Small intestine (tissue), 7 donors: ENCODE measurements at regions not wholly inside any gene's neighbourhood (a gene's known extent, or its start where the extent isn't known, plus 50 kb on each side); places are given as distances from the start of the nearest gene placed in this dataset.

Experiments
- DNase-seq, 2 donors: peaks; one replicate each; pipeline versions ENCODE4 v3.0.0 to v3.0.0-alpha.2; 2013
- FAIRE-seq: peaks from 2 replicates; lab custom pipeline; 2012; peaks lifted over from hg19 to GRCh38; lab: Jason Lieb, UNC
- H3K27ac ChIP-seq, 3 donors: one replicate each; pipeline ENCODE4 v1.5.1; 2013; ENCODE audit warnings: low read length in 2 of 3, mild to moderate bottlenecking in 2 of 3, control low read depth in 1 of 3, inconsistent platforms in 1 of 3, low read depth in 1 of 3, moderate library complexity in 1 of 3
- H3K27me3 ChIP-seq, 3 donors: one replicate each; pipeline ENCODE4 v1.6.1; 2013; ENCODE audit warnings: low read length in 3 of 3, inconsistent platforms in 1 of 3; ENCODE audit not compliant: control insufficient read depth in 3 of 3, insufficient read depth in 3 of 3
- H3K36me3 ChIP-seq, 3 donors: one replicate each; pipeline ENCODE4 v1.6.1; 2013; ENCODE audit warnings: low read length in 3 of 3, inconsistent platforms in 1 of 3, low read depth in 1 of 3, mild to moderate bottlenecking in 1 of 3, moderate library complexity in 1 of 3; ENCODE audit not compliant: control insufficient read depth in 3 of 3, insufficient read depth in 2 of 3
- H3K4me1 ChIP-seq, 3 donors: one replicate each; pipeline ENCODE4 v1.6.1; 2013; ENCODE audit warnings: low read length in 2 of 3, inconsistent platforms in 1 of 3, low read depth in 1 of 3, mild to moderate bottlenecking in 1 of 3, moderate library complexity in 1 of 3; ENCODE audit not compliant: control insufficient read depth in 3 of 3, insufficient read depth in 2 of 3
- H3K4me3 ChIP-seq, 3 donors: one replicate each; pipeline ENCODE4 v1.5.1; 2013; ENCODE audit warnings: low read length in 3 of 3, control low read depth in 1 of 3, inconsistent platforms in 1 of 3, low read depth in 1 of 3, mild to moderate bottlenecking in 1 of 3, moderate library complexity in 1 of 3
- H3K9me3 ChIP-seq, 2 donors: one replicate each; pipeline ENCODE4 v1.6.1; 2013; ENCODE audit warnings: low read depth in 1 of 2, low read length in 1 of 2; ENCODE audit not compliant: control insufficient read depth in 2 of 2, insufficient read depth in 1 of 2
- WGBS, 3 donors: extraction: QIAGEN DNeasy Blood & Tissue Kit; methylation state at CpG; one replicate each; pipeline ENCODE4 v1.1.7; 2013; 5-methylcytosine and 5-hydroxymethylcytosine counted together
- donor health status: healthy with polysubstance abuse.
- donor health status: control.
- donor health status: control.
- donor health status: Bipolar disorder and iron deficiency.
- donor health status: healthy.

DNA sequence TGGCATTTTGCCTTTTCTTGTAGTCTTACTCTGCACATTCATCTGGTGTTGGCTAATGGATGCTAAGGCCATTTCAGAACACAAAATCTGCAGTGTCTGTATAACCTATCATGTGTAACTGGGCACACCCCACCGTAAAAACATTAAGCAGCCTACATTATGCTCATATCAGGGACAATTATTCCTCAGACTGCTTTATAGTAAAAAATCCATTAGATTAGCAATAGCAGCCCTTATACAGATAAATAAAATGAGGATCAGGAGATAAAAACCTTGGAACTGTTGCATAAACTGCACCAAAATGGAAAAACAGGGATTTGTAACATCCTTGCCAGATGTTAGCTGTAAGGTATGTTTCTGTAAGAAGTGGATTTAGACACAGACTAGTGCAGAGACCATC, 288.8 kb downstream of the HS3ST1 start:
- no peaks in the 10 kb centered on the region for H3K36me3 ChIP-seq
- H3K27me3 ChIP-seq = no peaks in the 10 kb centered on the region
- no peak overlapping the region for H3K4me3 ChIP-seq
- DNase-seq (no peak), FAIRE-seq (no peak)
- WGBS, 3 donors = 10 to 75% (median 19%) methylated on average over 1 of the region's 1 CpG
- no peak overlapping the region for H3K27ac ChIP-seq
- H3K9me3 ChIP-seq = no peaks in the 10 kb centered on the region
- H3K4me1 ChIP-seq = no peaks in the 10 kb centered on the region

DNA sequence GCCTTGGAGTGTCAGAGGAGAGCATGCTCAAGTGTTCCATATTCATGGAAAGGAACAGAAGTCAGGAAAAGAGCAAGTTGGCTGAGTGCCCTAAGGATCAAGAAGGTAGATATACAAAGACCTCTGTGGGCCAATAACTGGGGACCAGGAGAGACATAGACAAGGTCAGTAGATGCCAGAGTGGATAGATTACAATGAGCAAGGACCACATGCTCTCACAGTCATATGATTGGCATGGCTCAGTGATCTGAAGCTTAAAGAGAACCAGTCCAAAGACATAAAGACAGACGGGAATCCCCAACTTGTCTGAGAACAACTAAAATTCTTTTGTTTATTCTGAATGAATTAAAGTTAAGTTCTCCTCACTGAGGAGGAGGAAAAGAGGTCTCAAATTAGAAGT, 289.7 kb downstream of the HS3ST1 start:
- WGBS, 3 donors = 50 to 88% (median 81%) methylated on average over 1 of the region's 1 CpG
- Histone ChIP-seq H3K27ac (no peak overlapping the region), H3K4me3 (no peak overlapping the region), H3K27me3 (no peaks in the 10 kb centered on the region), H3K9me3 (no peaks in the 10 kb centered on the region), H3K4me1 (no peaks in the 10 kb centered on the region), H3K36me3 (no peaks in the 10 kb centered on the region)
- DNase-seq (no peak), FAIRE-seq (no peak)

DNA sequence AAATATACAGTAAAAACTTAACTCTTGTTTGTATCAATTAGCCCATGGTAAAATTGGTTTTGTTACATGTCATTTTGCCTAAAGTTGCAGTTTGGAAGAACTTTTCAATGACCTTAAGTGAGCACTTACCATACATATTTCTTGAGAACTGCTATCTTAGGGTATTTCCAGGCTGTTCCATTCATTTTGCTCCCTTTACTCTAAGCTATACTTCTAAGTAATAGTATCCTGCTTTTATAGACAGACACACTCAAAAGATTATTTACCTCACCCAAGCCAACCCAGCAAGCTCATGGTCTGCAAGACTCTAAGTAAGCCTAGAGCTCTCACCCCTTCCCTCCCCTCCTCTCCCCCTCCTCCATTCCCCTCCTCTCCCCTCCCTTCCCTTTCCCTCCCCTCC, 294.0 kb downstream of the HS3ST1 start:
- DNase-seq = no peak
- peaks cover 0 to 3% of the 10 kb centered on the region in 2 donors for H3K9me3 ChIP-seq
- H3K4me3 ChIP-seq = no peak overlapping the region
- no peaks in the 10 kb centered on the region for H3K27me3 ChIP-seq
- H3K27ac ChIP-seq = no peak overlapping the region
- H3K4me1 ChIP-seq = no peaks in the 10 kb centered on the region
- no peaks in the 10 kb centered on the region for H3K36me3 ChIP-seq
- FAIRE-seq = no peak

DNA sequence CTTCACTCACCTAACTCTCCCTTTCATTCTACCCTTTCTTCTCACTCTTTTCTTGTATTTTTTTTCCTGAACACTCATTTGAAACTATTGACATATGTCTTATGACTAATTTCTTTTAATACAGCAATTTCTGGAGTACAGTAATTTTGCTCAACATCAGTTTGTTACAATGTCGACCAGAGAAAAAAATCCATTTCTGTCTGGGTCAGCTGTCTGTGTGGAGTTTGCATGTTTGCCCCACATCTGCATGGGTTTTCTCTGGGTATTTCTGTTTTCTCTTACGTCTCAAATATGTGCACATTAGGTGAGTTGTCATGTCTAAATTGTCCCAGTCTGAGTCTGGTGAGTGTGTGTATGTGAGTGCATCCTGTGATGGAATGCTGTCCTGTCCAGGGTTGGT, 294.8 kb downstream of the HS3ST1 start:
- Histone ChIP-seq H3K36me3 (no peaks in the 10 kb centered on the region), H3K9me3 (peaks cover 0 to 3% of the 10 kb centered on the region in 2 donors), H3K27me3 (no peaks in the 10 kb centered on the region), H3K4me1 (no peaks in the 10 kb centered on the region), H3K4me3 (no peak overlapping the region), H3K27ac (no peak overlapping the region)
- 67 to 81% (median 78%) methylated on average over 2 of the region's 2 CpGs for WGBS, 3 donors
- DNase-seq = no peak
- no peak for FAIRE-seq

DNA sequence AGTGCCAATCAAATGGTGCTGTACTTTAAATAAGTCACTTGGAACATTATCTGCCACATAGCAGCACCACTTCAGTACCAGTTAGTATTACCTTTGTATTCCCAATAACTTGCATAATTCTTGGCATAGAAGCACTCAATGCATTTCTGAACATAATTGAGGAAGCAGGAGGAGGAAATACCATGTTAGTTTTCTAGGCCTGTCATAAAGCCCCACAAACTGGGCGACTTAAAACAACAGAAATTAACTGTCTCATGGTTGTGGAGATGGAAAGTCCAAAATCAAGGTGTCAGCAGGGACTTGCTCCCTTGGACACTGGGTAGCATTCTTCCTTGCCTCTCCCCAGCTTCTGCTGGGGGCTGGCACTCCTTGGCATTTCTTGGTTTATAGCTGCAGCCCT, 296.2 kb downstream of the HS3ST1 start:
- no peaks in the 10 kb centered on the region for H3K36me3 ChIP-seq
- no peak overlapping the region for H3K27ac ChIP-seq
- peaks cover 0 to 3% of the 10 kb centered on the region in 2 donors for H3K9me3 ChIP-seq
- H3K27me3 ChIP-seq = no peaks in the 10 kb centered on the region
- no peak for FAIRE-seq
- no peak overlapping the region for H3K4me3 ChIP-seq
- 18 to 33% (median 22%) methylated on average over 1 of the region's 1 CpG for WGBS, 3 donors
- H3K4me1 ChIP-seq = no peaks in the 10 kb centered on the region
- DNase-seq = no peak

DNA sequence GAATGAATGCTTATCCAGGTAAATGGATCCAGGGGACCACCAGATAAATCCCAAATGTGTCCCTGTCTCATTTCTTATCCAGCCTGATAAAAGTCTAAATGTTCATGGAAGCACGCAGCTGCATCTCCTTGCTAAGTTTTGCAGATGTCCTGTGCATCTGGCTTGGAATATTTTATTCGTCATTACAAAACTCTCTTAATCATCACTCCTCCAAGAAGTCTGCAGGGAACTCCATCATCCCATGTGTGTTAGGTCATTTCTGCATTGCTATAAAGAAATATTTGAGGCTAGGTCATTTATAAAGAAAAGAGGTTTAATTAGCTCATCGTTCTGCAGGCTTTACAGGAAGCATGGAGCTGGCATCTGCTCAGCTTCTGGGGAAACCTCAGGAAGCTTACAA, 297.2 kb downstream of the HS3ST1 start:
- no peak overlapping the region for H3K27ac ChIP-seq
- DNase-seq = no peak
- no peak overlapping the region for H3K4me3 ChIP-seq
- H3K4me1 ChIP-seq = no peaks in the 10 kb centered on the region
- H3K36me3 ChIP-seq = no peaks in the 10 kb centered on the region
- H3K27me3 ChIP-seq = no peaks in the 10 kb centered on the region
- 90 to 95% (median 93%) methylated on average over 3 of the region's 3 CpGs for WGBS, 3 donors
- no peak for FAIRE-seq
- H3K9me3 ChIP-seq = peaks cover 0 to 3% of the 10 kb centered on the region in 2 donors

DNA sequence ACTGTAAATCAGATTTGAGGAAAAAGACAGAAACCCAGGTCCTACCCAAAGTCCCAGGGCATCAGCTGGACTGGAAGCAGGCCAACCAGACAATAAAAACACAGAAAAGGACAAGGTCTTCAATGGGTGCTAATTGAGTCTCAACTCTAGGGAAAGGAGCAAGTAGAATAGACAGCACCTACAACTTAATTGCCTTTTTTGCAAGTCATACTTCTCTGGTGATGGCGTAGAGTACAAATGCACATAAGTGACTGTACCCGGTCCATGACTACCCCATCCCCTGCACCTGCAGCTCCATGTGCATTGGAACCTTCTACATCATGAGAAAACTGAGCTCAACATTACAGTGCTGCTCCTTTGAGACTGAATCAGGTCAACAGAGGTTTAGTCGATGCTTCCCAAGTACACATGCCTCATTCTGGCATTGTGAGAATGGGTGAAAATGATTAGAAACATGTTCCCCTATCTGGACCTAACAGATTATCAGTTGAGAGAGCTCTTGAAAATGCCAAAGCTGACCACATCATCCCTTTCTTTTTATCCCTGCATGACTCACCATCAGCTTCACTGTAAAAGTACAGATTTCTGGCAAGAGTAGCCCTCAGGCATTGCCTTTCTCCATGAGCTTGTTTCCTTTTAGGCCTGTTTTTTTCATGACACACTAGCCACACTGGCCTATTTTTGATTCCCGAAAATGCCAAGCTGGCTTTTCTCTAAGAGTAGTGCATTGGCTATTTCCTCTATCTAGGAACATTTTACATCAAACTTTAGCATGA, 298.3 kb downstream of the HS3ST1 start:
- Histone ChIP-seq H3K9me3 (peaks cover 0 to 3% of the 10 kb centered on the region in 2 donors), H3K27ac (no peak overlapping the region), H3K27me3 (no peaks in the 10 kb centered on the region), H3K4me1 (no peaks in the 10 kb centered on the region), H3K4me3 (no peak overlapping the region), H3K36me3 (no peaks in the 10 kb centered on the region)
- DNase-seq (no peak), FAIRE-seq (no peak)
- WGBS, 3 donors = 84 to 86% (median 85%) methylated on average over 4 of the region's 4 CpGs

DNA sequence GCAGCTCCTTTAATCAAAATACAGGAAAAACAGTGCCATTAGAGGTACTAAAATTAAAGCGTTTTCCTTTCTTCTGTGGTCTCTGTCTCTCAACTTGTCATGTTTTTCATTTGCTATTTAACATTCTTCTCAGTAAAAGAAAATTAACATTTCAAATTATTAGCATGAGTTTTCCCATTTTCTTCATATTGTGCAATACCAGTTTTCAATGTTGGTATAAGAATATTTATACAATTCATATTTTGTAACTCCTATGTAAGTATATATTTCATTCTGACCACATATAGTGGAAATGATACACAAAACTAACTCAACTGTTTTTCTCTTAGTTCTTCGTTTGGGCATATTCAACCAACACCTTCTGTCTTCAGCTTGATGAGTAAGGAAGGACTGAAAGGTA, 308.3 kb downstream of the HS3ST1 start:
- DNase-seq (no peak), FAIRE-seq (no peak)
- H3K36me3 ChIP-seq = no peaks in the 10 kb centered on the region
- no peak overlapping the region for H3K27ac ChIP-seq
- no peaks in the 10 kb centered on the region for H3K4me1 ChIP-seq
- 67 to 75% (median 74%) methylated on average over 2 of the region's 2 CpGs for WGBS, 3 donors
- no peak overlapping the region for H3K4me3 ChIP-seq
- no peaks in the 10 kb centered on the region for H3K9me3 ChIP-seq
- H3K27me3 ChIP-seq = no peaks in the 10 kb centered on the region

DNA sequence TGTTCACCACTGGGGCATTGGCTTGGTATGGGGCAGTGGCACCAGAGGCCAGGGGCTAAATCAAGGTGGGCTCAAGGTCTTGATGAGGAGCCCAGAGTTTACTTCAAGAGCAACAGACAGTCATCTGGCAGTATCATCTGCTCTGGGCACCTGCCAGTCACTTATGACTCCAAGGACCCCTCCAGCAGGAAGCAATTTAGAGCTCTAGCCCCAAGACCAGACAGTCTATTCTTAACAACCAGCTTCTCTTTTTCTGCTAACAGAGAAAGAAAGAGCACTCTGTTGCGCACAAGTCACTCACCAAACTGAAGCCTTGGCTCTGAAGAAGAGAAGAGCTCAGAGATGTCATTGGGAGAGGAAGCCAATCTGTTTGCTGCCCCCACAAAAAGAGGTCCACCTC, 309.2 kb downstream of the HS3ST1 start:
- FAIRE-seq = no peak

More for the DNA sequence above, 309.2 kb downstream of the HS3ST1 start:
- H3K27me3 ChIP-seq = no peaks in the 10 kb centered on the region
- H3K4me1 ChIP-seq = no peaks in the 10 kb centered on the region
- H3K9me3 ChIP-seq = no peaks in the 10 kb centered on the region
- H3K36me3 ChIP-seq = no peaks in the 10 kb centered on the region
- no peak overlapping the region for H3K27ac ChIP-seq
- no peak overlapping the region for H3K4me3 ChIP-seq
- WGBS, 3 donors = 75 to 100% (median 87%) methylated on average over 1 of the region's 1 CpG
- DNase-seq = no peak
